Neural progenitor cell (in vitro differentiated cells): ENCODE measurements at regions not wholly inside any gene's neighbourhood (a gene's known extent, or its start where the extent isn't known, plus 50 kb on each side); places are given as distances from the start of the nearest gene placed in this dataset.

Experiments used
- CTCF ChIP-seq: fragments of 200-600 bp; sonication (generic); IDR thresholded peaks from 2 replicates; pipeline ENCODE4 v1.5.1; 2017; ENCODE audit warnings: antibody characterized with exemption, mild to moderate bottlenecking
- EZH2 ChIP-seq: fragments of 200-600 bp; sonication (generic); IDR thresholded peaks from 2 replicates; pipeline ENCODE4 v1.6.1; 2017; ENCODE audit warnings: antibody characterized with exemption, mild to moderate bottlenecking, moderate library complexity
- EZH2phosphoT487 ChIP-seq: fragments of 200-600 bp; sonication (generic); IDR thresholded peaks from 2 replicates; pipeline ENCODE4 v1.6.1; 2017; ENCODE audit warnings: antibody characterized with exemption

- TF ChIP-seq CTCF, result no peak
- TF ChIP-seq EZH2phosphoT487, result no peak
- no peak for TF ChIP-seq EZH2
Observed at GRCh38 chr4:127484117-127484516, 148.6 kb upstream of the INTU start.
